HG03354 (cell line): ENCODE measurements at regions not wholly inside any gene's neighbourhood (a gene's known extent, or its start where the extent isn't known, plus 50 kb on each side); places are given as distances from the start of the nearest gene placed in this dataset.
"Not testable (repeated sequence)": the region's sequence is repeated elsewhere in the genome, so short reads cannot be mapped to it uniquely, and the experiment has no call there.

Source experiments
- ATAC-seq: cut with Tn5 transposase; IDR thresholded peaks from one replicate; pipeline ENCODE4 v1.9.1; 2021; ENCODE audit warnings: mild to moderate bottlenecking; ENCODE audit not compliant: unreplicated experiment, poor library complexity, severe bottlenecking

- not testable (repeated sequence) for ATAC-seq
Observed at GRCh38 chr16:15206439-15206838, 112.4 kb upstream of the RRN3 start.

DNA sequence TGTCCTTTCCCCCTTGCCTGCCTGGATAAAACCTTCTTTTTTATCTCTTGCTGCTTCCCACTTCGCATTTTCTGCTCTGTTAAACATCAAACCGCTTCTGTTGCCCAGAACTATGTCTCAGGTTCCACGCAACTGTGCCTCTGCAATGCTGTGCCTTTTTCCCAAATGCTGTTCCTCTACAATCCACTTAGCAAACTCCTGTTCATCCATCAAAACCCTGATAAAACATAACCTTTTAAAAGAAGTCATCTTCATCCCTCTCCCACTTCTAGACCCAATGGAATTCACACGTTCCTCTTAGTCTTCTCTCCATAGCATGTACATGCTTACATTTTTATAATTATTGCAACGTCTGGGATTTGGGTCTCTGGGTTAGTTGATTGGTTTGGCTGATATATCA is 111.9 kb upstream of the RRN3 start:
- not testable (repeated sequence) for ATAC-seq

DNA sequence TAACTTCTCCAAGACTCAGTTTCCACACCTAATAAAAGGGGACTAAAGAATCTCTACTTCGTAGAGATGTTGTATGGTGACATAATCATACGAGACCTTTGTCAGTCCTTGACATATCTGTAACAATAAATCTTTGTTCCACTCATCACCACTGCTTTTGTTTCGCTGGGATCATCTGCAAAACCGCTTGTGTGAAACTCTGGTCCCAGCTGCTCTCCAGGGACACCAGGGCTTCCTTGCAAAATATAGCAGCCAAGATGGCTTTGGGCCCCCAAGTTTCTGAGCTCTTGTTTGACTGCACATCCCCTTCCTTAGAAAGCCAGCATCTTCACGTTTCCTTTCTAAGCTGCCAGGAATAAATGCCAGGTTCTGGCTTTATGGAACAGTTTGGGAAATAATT is 110.5 kb upstream of the RRN3 start:
- ATAC-seq: not testable (repeated sequence)

GRCh38 chr16:15192813-15193212 is 98.7 kb upstream of the RRN3 start:
- ATAC-seq: not testable (repeated sequence)

GRCh38 chr16:15192197-15192596 is 98.1 kb upstream of the RRN3 start:
- not testable (repeated sequence) for ATAC-seq

DNA sequence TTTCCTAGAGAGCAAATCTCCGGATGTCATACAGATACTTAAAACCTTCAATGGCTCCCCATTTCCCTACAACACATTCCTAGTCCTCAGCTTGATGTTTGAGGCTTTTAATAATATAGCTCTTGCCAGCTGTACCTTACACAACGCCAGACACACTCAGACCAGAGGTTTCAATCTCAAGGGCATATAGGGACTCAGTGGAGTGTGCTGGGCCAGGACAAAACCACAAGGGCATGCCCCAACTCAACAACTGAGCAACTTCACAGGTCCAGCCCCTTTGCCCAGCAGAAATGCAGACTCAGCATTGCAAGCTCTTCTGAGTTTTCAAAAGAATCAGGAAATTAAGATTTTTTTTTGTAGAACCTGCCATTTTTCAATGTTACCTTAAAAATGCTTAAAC is 95.4 kb upstream of the RRN3 start:
- not testable (repeated sequence) for ATAC-seq
